Activated naive CD4-positive, alpha-beta T cell treated with anti-CD3 and anti-CD28 coated beads, Interleukin-2, amount 50 U/mL, for 72 hours (primary cell): ENCODE measurements at regions not wholly inside any gene's neighbourhood (a gene's known extent, or its start where the extent isn't known, plus 50 kb on each side); places are given as distances from the start of the nearest gene placed in this dataset.
"Not testable (repeated sequence)": the region's sequence is repeated elsewhere in the genome, so short reads cannot be mapped to it uniquely, and the experiment has no call there.

Experiments used
- ATAC-seq, 2 donors: fragments of 150-1000 bp; cut with Tn5 transposase; 2 replicates each; pipeline ENCODE4 v1.10.0; 2021; ENCODE audit warnings: mild to moderate bottlenecking in 2 of 2, moderate library complexity in 2 of 2
- DNase-seq, 2 donors: peaks; one replicate each; pipeline ENCODE4 v3.0.0; 2021 to 2022; ENCODE audit warnings: low spot score in 2 of 2
- H3K27ac Mint-ChIP-seq, 2 donors: one replicate each; pipeline ENCODE4 v1.8.0; 2022; ENCODE audit warnings: mild to moderate bottlenecking in 2 of 2, mixed read lengths in 2 of 2
- H3K36me3 Mint-ChIP-seq, 2 donors: one replicate each; pipeline ENCODE4 v1.8.0; 2022; ENCODE audit warnings: mixed read lengths in 2 of 2
- H3K9me3 Mint-ChIP-seq, 2 donors: one replicate each; pipeline ENCODE4 v1.8.0; 2022; ENCODE audit warnings: mixed read lengths in 2 of 2

DNA sequence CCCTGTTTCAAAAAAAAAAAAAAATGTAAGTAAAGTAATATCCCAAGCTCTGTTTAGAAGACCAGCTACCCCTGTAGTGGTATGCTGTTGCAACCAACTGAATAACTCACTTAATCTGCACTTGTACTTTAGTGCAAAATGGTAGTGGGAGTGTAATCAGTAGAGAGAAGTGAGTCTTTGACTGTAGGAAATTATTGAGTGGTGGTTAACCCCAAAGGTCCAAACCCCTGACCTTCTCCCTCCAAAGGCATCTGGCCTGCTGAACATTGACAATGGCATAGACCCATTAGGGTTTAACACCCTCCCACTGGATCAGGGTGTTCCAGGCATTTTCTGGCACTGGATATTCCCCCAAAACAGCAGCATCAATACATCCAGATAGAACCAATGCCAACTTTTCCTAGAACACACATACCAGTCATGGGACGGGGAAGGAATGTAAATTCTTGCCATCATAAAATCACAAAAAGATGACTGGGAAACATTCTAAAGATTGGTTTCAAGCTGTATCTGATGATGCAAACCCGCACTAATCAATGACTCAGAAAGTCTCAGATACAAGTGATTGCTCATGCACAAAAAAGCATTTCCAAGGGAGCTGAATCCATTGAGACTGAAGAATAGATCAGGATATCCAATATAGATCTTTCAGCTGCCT lies 110.3 kb downstream of the MRPL39 start:
- Mint-ChIP-seq H3K36me3 (peaks cover 20 to 65% of the 10 kb centered on the region in 2 donors), H3K27ac (no peak overlapping the region), H3K9me3 (peaks cover 10% of the 10 kb centered on the region in 2 donors)
- ATAC-seq: no peak
- DNase-seq: no peak

DNA sequence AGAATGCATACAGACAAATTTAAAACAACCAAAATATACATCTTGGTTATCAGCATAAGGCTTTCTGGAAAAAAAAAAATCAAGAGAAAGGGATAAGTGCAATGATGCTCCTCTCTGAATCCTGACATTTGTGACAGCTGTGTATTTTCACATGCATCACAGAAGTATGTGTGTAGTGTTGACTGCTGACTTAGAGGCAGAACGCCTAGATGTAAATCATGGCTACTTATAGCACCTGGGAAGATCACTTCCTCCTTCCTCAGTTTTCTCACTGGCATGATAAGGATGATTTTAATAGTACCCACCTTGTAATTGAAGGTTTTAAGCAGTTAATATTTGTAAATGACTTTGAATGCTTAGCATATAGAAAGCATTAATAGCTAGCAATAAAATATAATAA lies 112.5 kb downstream of the MRPL39 start:
- Mint-ChIP-seq H3K9me3 (peaks cover 3 to 7% of the 10 kb centered on the region in 2 donors), H3K36me3 (peaks cover 26 to 50% of the 10 kb centered on the region in 2 donors), H3K27ac (no peak overlapping the region)
- no peak for ATAC-seq
- no peak for DNase-seq

DNA sequence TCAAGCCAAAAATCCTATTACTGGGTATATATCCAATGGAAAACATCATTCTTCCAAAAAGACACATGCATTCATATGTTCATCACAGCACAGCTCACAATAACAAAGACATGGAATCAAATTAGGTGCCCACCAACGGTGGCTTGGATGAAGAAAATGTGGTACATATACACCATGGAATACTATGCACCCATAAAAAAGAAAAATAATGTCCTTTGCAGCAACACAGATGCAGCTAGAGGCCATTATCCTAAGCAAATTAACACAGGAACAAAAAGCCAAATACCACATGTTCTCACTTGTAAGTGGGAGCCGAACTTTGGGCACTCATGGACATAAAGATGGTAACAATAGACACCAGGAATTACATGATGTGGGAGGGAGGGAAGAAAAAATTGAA lies 113.6 kb downstream of the MRPL39 start:
- H3K27ac Mint-ChIP-seq: no peak overlapping the region
- ATAC-seq: no peak
- peaks cover 19 to 50% of the 10 kb centered on the region in 2 donors for H3K36me3 Mint-ChIP-seq

DNA sequence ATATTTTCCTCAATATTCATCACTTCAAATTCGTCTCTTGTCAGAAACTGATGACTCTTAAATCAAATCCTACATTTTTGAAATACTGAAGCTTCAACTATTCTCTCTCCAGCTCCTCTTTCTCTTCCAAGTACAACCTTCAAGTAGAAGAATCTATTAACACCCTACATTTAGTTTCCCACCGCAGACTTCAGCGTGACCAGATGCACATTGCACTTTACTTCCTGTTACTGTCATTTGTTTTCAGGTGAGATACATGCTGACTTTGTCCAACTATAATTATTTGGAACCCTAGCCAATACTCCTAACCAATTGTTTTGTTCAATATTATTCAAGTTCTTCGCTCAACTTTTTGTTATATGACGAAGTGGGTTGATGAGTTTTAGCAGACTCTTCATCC lies 116.0 kb downstream of the MRPL39 start:
- Mint-ChIP-seq H3K36me3 (peaks cover 8 to 32% of the 10 kb centered on the region in 2 donors), H3K27ac (peak overlapping the region; percentile 56 to 59), H3K9me3 (peaks cover 0 to 10% of the 10 kb centered on the region in 2 donors)
- DNase-seq (no peak), ATAC-seq (no peak)

More for the DNA sequence above, 113.6 kb downstream of the MRPL39 start:
- DNase-seq: no peak
- H3K9me3 Mint-ChIP-seq: peaks cover 0 to 12% of the 10 kb centered on the region in 2 donors

DNA sequence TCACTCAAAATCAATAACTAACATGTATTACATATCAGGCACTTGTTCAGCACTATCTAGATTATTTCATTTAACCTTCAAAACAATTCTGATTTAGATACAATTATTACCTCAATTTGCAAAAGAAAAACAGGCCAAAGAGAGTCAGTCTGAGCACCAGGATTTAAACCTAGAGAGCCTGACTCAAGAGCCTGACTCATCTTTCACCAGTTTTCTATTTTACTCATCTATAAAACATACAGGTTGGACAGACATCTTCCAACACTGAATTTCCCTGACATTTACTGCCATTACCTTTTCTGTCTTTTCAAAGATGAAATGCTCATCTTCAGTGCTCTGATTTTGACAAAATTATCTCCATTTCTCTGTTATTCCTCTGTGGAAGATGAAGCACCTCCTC lies 116.5 kb downstream of the MRPL39 start:
- ATAC-seq: peak; percentile 29 to 76
- H3K36me3 Mint-ChIP-seq: peaks cover 8 to 34% of the 10 kb centered on the region in 2 donors
- H3K9me3 Mint-ChIP-seq: peaks cover 0 to 14% of the 10 kb centered on the region in 2 donors
- no peak for DNase-seq
- H3K27ac Mint-ChIP-seq: peak overlapping the region; percentile 56 to 59

DNA sequence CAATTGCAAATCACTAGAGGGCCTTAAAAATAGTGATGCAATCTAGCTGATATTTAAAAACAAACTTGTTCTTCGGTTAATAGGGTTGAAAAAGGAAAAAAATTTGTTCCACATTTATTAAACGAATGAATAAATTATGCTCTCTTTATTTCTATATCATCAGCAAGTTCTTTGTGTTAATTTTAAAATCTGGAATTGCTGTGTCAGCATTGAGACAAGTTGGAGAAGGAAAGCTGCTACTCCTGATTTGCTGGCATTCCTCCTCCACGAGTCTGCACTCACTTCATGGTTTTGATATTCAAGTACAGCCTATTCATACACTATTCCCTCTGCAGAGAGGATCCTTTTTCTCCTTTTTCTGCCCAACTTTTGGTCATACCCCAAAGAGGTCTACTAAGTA lies 117.6 kb downstream of the MRPL39 start:
- Mint-ChIP-seq H3K27ac (peak overlapping the region in 1 of 2 donors; percentile 59), H3K36me3 (peaks cover 14 to 37% of the 10 kb centered on the region in 2 donors), H3K9me3 (peaks cover 0 to 23% of the 10 kb centered on the region in 2 donors)
- DNase-seq (no peak), ATAC-seq (no peak)

DNA sequence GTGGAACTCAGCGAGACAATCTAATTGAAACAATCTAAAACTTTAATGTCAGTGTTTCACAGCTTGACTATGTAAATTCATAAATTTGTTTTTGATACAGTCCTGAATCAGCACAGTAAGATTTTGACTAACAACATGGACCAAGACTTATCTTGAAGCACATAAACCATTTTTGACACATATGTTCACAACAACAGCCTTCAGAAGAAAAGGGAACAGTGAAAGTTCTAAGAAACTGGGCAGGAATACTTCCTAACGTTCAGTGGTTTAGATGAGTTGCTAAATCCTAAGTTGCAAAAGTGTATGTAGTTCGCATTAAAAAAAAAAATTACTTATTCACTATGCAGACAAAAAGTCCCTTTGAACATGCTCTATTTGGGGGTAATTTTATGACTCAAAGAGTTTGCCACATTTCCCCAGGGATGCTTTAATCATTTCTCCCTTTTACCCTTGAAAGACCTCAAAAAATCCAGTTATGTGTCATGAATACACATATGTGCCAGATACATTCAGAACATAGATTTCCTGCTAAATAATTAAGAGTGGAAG lies 120.2 kb downstream of the MRPL39 start:
- Mint-ChIP-seq H3K36me3 (peaks cover 35 to 58% of the 10 kb centered on the region in 2 donors), H3K9me3 (peaks cover 12 to 40% of the 10 kb centered on the region in 2 donors), H3K27ac (peak overlapping the region; percentile 87 to 95)
- DNase-seq: no peak
- ATAC-seq: peak; percentile 87 to 92

DNA sequence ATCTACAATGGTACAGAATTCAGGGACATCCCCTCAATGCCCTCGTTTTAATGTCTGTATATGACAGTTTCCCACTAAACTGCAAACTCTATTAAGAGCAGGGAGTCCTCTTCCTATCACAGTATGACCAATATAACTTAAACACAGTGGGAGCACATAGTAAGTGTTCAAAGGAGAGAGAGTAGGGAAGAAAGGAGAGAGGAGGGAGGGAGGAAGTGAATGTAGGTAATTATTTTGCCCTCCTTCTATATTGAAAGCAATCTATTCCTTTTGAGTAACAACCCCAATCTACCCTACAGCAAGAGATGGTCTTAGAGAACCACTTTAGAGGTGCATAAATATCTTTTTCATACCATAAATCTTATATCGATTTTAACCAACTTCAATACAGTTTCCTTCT lies 121.4 kb downstream of the MRPL39 start:
- DNase-seq (no peak), ATAC-seq (no peak)
- peaks cover 24 to 52% of the 10 kb centered on the region in 2 donors for H3K9me3 Mint-ChIP-seq
- H3K36me3 Mint-ChIP-seq: peaks cover 39 to 64% of the 10 kb centered on the region in 2 donors
- peak overlapping the region; percentile 61 to 87 for H3K27ac Mint-ChIP-seq

DNA sequence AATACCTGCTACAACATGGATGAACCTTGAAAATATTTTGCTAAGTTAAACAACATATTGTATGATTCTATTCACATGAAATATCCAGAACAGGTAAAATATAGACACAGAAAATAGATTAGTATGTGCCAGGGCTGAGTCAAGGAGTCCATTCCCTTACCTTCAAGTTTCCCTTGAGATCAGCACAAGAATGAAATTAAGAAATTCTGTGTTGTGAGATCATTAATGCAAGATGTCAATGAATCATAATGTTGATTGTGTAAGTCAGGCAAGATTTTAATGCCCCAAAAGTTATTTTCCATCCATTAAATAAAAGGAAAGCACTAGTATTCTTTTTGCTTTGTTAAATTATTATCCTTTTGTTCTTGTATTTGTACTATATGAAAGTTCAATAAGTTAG lies 139.4 kb downstream of the MRPL39 start:
- no peak overlapping the region for H3K27ac Mint-ChIP-seq
- ATAC-seq: no peak
- peaks cover 4 to 9% of the 10 kb centered on the region in 2 donors for H3K9me3 Mint-ChIP-seq
- H3K36me3 Mint-ChIP-seq: peaks cover 5 to 45% of the 10 kb centered on the region in 2 donors
- no peak for DNase-seq

DNA sequence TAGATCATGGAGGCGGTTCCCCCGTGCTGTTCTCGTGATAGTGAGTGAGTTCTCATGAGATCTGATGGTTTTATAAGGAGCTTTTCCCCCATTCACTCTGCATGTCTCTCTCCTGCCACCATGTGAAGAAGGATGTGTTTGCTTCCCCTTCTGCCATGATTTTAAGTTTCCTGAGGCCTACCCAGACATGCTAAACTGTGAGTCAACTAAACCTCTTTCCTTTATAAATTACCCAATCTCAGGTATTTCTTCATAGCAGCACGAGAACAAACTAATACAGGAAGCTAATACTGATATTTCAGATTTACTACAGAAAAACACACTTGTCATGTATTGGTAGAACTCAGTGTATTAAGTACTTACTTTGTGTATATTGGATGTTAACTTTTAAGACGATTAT lies 140.2 kb downstream of the MRPL39 start:
- peaks cover 0 to 37% of the 10 kb centered on the region in 2 donors for H3K36me3 Mint-ChIP-seq
- H3K27ac Mint-ChIP-seq, ATAC-seq, DNase-seq, H3K9me3 Mint-ChIP-seq: not testable (repeated sequence)

DNA sequence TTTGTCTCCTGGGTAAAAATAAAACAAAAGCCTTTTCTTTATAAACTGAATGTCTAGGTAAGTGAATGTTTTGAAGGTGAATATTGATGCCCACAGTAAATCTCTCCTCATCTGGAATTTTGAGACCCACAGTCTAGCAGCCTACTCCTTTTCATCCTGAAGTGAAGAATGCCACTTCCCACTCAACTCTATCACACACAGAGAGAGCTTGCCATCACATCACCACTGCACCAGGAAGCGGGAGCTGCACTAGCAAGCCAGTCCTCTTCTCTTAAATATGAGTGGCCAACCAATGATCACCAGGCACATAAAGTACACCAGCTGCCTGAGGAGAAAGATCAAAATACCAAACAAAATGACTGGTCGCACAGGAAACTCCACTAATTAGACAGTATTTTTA lies 140.8 kb downstream of the MRPL39 start:
- H3K9me3 Mint-ChIP-seq: peaks cover 0 to 8% of the 10 kb centered on the region in 2 donors
- ATAC-seq (no peak), DNase-seq (no peak)
- peaks cover 0 to 31% of the 10 kb centered on the region in 2 donors for H3K36me3 Mint-ChIP-seq
- no peak overlapping the region for H3K27ac Mint-ChIP-seq

DNA sequence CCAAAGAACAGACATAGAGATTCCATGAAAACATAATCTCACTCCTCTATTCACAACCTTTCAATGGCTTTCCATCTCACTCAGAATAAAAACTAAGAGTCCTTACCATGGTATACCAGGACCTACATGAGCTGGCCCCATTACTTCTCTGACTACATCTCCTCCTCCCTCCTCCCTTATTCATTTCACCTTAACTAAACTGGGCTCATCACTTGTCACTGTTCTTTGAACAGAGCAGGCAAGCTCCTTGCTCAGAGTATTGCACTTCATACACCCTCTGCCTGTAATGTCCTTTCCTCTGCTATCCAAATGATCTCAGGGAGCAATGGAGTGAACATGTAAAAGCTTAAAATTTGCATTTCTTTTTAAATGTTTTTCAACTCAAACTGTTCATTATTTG lies 142.0 kb downstream of the MRPL39 start:
- no peak for DNase-seq
- ATAC-seq: peak in 1 of 2 donors; percentile 38
- H3K9me3 Mint-ChIP-seq: peaks cover 4 to 8% of the 10 kb centered on the region in 2 donors
- H3K27ac Mint-ChIP-seq: peak overlapping the region; percentile 93 to 100
- peaks cover 0 to 35% of the 10 kb centered on the region in 2 donors for H3K36me3 Mint-ChIP-seq

DNA sequence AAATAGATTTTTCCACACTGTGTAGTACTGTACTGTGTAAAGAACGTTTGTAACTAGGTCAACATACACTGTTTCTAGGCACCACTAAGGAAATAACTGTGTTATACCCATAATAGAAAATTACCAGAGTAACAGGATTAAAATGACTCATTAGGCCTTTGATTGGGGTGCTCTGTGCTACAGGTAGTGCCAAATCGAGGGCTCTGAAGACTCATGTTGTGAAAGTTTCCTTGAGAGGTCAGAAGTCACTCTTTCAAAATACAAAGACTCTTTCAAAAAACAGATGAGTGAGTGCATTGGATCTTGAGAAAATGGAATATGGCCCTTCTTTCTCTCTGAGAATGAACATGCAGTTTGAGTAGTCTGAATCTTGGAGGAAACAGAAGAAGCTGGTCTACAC lies 143.0 kb downstream of the MRPL39 start:
- peak in 1 of 2 donors; percentile 46 for DNase-seq
- peak overlapping the region; percentile 93 to 100 for H3K27ac Mint-ChIP-seq
- H3K36me3 Mint-ChIP-seq: peaks cover 0 to 30% of the 10 kb centered on the region in 2 donors
- ATAC-seq: peak; percentile 89 to 92
- peaks cover 4 to 8% of the 10 kb centered on the region in 2 donors for H3K9me3 Mint-ChIP-seq

DNA sequence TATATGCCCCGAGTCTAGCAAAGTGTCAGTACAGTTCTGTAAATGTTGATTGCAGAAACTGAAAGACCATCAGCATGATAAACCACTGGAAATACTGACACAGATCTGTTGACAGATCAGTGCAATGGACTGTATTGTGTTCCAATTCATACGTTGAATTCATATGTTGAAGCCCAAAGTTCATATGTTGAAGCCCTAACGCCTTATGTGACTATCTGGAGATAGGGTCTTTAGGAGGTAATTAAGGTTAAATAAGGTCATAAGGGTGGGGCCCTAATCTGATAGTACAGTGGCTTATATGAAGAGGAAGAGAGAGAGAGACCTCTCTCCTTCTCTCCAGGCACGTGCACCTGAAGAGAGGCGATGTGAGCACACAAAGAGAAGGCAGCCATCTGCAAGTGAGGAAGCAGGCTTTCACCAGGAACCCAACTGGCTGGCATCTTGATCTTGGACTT lies 144.7 kb downstream of the MRPL39 start:
- Mint-ChIP-seq H3K27ac (peak overlapping the region; percentile 93 to 100), H3K36me3 (peaks cover 0 to 23% of the 10 kb centered on the region in 2 donors), H3K9me3 (peaks cover 4 to 8% of the 10 kb centered on the region in 2 donors)
- ATAC-seq (peak; percentile 25 to 61), DNase-seq (no peak)

DNA sequence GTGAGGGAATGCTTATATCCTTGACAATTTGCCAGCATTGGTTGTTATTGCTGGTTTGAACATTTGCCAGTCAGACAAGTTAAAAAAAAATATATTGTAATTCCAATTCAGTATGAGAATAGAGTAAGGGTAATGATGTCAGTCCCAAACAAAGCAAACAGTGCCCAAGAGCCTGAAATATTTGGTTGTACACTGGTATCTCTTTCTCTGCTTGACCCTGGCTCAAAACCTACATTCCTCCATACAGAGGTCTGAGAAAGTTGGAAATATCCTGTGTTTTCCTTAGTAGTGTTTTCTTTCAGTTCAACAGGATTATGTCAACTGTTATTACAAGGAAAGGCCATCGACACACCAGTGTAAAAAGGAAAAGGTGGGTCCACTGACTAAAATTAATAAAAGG lies 145.6 kb downstream of the MRPL39 start:
- Mint-ChIP-seq H3K27ac (peak overlapping the region; percentile 93 to 100), H3K9me3 (peaks cover 4% of the 10 kb centered on the region in 2 donors), H3K36me3 (peaks cover 0 to 16% of the 10 kb centered on the region in 2 donors)
- ATAC-seq (no peak), DNase-seq (no peak)

DNA sequence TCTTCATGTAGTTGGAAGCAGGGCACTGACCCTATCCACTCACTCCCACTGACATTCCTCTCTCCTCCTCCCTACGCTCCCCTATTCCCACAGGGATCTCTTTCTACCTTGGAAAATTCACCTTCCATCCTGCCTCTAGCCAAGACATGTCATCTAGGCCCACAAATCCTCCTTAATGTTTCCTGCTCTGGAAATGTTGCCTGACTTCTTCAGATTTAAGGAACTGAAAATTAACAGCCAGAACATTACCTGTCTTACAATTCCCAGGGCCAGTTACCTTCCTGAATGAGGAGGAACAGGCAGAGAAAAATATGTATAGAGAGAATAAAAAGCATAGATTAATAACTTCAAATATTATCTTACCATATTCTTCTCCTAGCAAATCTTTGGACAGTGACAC lies 147.3 kb downstream of the MRPL39 start:
- peaks cover 0 to 4% of the 10 kb centered on the region in 2 donors for H3K9me3 Mint-ChIP-seq
- peaks cover 0 to 9% of the 10 kb centered on the region in 2 donors for H3K36me3 Mint-ChIP-seq
- DNase-seq (no peak), ATAC-seq (no peak)
- H3K27ac Mint-ChIP-seq: peak overlapping the region; percentile 81 to 93

DNA sequence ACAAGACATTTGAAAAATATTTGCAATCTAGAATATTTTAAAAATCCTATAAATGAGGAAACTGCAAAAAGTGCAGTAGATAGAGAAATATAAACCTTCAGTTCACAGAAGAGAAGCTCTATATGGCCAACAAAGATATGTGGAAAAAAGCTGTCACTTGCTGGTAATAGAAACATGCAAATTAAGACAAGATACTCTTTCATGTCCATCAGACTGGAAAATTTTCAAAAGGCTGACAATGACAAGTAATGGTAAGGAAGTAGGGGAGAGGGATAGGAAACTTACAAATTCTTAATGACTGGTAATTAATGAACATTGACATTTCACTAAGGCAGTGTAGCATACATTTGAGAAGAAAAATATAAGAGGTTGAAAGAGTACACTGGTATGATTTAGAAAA lies 147.9 kb downstream of the MRPL39 start:
- ATAC-seq (peak in 1 of 2 donors; percentile 13), DNase-seq (no peak)
- peaks cover 0 to 11% of the 10 kb centered on the region in 2 donors for H3K36me3 Mint-ChIP-seq
- H3K9me3 Mint-ChIP-seq: peaks cover 0 to 5% of the 10 kb centered on the region in 2 donors
- H3K27ac Mint-ChIP-seq: peak overlapping the region; percentile 81 to 93
